ENCODE measurements at regions not wholly inside any gene's neighbourhood (a gene's known extent, or its start where the extent isn't known, plus 50 kb on each side); places are given as distances from the start of the nearest gene placed in this dataset.

GRCh38 chr15:98381446-98381845, 266.9 kb upstream of the IGF1R start:
- intact Hi-C loops (cut with micrococcal nuclease) (no loop called here), in situ Hi-C loops (cut with MboI) (no loop called here)
- Histone ChIP-seq H3K79me2 (ENCODE audit: control insufficient read depth, insufficient read depth, low read length) (no peaks in the 10 kb centered on the region), H2AFZ (ENCODE audit: low read depth, low read length) (no peak overlapping the region), H3K4me3 (no peak overlapping the region), H4K20me1 (replicated peaks; ENCODE audit: control insufficient read depth, insufficient read depth, low read length) (no peaks in the 10 kb centered on the region), H3K9ac (ENCODE audit: insufficient read depth in 1 of 2, low read depth in 2 of 2, low read length in 2 of 2) (no peak overlapping the region), H3K4me1 (replicated peaks in 1 of 2; ENCODE audit: control insufficient read depth in 2 of 2, insufficient read depth in 2 of 2, low read length in 2 of 2) (no peaks in the 10 kb centered on the region), H3K27ac (ENCODE audit: extremely low read depth, low read depth, low read length) (no peak overlapping the region), H3K9me1 (ENCODE audit: control insufficient read depth, insufficient read depth, low read length) (no peaks in the 10 kb centered on the region), H3K9me3 (replicated peaks; ENCODE audit: control insufficient read depth, insufficient read depth, low read depth, low read length) (no peaks in the 10 kb centered on the region), H3K4me2 (ENCODE audit: insufficient read depth, low read length) (no peak overlapping the region), H3K27me3 (ENCODE audit: control insufficient read depth in 2 of 2, insufficient read depth in 2 of 2, low read length in 2 of 2) (peaks cover 0 to 9% of the 10 kb centered on the region in 2 experiments; a peak in 2 of 5 replicates), H3K36me3 (ENCODE audit: control insufficient read depth, insufficient read depth, low read length) (no peaks in the 10 kb centered on the region)
- DNase-seq (ENCODE audit: extremely low read depth in 1 of 4, low spot score in 3 of 4) (no peak), ATAC-seq (no peak), FAIRE-seq (no peak)
- POLR2A ChIA-PET, result no interaction called here
- CTCF ChIA-PET (ENCODE audit: low intra/inter-chr PET ratio), result no interaction called here
- no peak for TF ChIP-seq KLF16 (IDR thresholded peaks at IDR 0.05)
- TF ChIP-seq ZBTB34 (CRISPR knock-in tag; IDR thresholded peaks at IDR 0.05), result no peak
- no peak for TF ChIP-seq ZNF134 (CRISPR knock-in tag; conservative IDR thresholded peaks at IDR 0.05)
- TF ChIP-seq ZBTB7A (IDR thresholded peaks at IDR 0.05; ENCODE audit: borderline replicate concordance, control insufficient read depth, low read depth, low read length), result no peak
- no peak for TF ChIP-seq CREM (IDR thresholded peaks at IDR 0.05; ENCODE audit: low read depth)
- no peak for TF ChIP-seq ZNF707 (CRISPR knock-in tag; conservative IDR thresholded peaks at IDR 0.05)
- TF ChIP-seq BRCA1 (IDR thresholded peaks at IDR 0.05), result no peak
- no peak for TF ChIP-seq BRCA1 (CRISPR knock-in tag; IDR thresholded peaks at IDR 0.05)
- TF ChIP-seq TAF15 (IDR thresholded peaks at IDR 0.05; ENCODE audit: low read depth, low read length), result no peak
- TF ChIP-seq KLF10 (CRISPR knock-in tag; IDR thresholded peaks at IDR 0.05), result no peak
- TF ChIP-seq HDAC8 (tag; IDR thresholded peaks at IDR 0.05), result no peak
- no peak for TF ChIP-seq CBX3 (IDR thresholded peaks at IDR 0.05; ENCODE audit: borderline replicate concordance in 1 of 2, low read length in 2 of 2)
- no peak for TF ChIP-seq HMG20A (CRISPR knock-in tag; conservative IDR thresholded peaks at IDR 0.05)
- TF ChIP-seq E2F1 (CRISPR knock-in tag; IDR thresholded peaks at IDR 0.05), result no peak
- no peak for TF ChIP-seq ARID2 (IDR thresholded peaks at IDR 0.05)
- TF ChIP-seq E2F3 (CRISPR knock-in tag; IDR thresholded peaks at IDR 0.05), result no peak
- TF ChIP-seq ASH1L (IDR thresholded peaks at IDR 0.05; ENCODE audit: borderline replicate concordance, low read depth, partially characterized antibody), result no peak
- TF ChIP-seq MAFF (IDR thresholded peaks at IDR 0.05; ENCODE audit: low read length), result no peak
- no peak for TF ChIP-seq NFIC (IDR thresholded peaks at IDR 0.05)
- no peak for TF ChIP-seq NFE2L1 (tag; IDR thresholded peaks at IDR 0.05; ENCODE audit: borderline replicate concordance, low read depth)
- TF ChIP-seq SUPT5H (IDR thresholded peaks at IDR 0.05), result no peak
- no TSS peak for BruUV-seq (replicated peaks)
- WGBS (ENCODE audit: insufficient coverage, low coverage, missing lambda C conversion rate), result 0% methylated on average over 2 of the region's 2 CpGs
